ENCODE measurements at regions not wholly inside any gene's neighbourhood (a gene's known extent, or its start where the extent isn't known, plus 50 kb on each side); places are given as distances from the start of the nearest gene placed in this dataset.

DNA sequence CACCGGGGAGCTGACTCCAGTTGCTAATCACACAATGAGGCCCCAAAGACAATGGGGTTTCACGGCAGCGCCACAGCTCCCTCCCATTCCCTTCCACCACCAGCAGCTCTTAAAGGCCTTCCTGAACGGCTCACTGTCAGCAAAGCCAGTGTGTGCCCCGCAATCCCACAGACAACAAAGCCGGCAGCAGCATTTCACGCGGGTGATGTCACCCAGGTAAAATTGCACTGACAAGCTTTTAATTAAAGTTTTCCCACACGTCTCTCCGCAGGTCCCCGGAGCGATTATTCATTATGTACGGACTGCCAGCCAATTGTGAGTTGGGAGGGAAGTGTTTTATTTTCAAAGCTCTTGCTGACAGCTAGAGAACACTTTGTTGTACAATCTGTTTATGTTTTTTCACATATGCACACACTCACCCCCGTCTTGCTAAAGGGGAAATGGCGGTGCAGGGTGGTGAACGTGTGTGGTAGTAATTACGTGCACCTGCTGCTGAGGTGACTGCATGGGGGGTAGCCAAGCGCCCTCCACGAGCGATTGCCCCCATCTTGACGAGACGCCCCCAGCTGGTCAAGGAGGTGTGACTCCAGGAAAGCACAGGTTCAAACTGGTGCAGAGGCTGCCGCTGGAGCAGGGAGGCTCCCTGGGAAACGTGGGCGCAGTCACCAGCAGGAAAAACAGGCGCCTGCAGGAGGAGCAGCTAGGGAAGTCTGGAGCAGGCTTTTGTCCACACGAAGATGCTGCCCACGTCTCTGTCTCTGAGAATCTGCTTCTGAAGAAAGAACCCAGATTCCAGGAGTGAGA lies 65.0 kb downstream of the IRX2 start:
- TF ChIP-seq, protein P1, sequence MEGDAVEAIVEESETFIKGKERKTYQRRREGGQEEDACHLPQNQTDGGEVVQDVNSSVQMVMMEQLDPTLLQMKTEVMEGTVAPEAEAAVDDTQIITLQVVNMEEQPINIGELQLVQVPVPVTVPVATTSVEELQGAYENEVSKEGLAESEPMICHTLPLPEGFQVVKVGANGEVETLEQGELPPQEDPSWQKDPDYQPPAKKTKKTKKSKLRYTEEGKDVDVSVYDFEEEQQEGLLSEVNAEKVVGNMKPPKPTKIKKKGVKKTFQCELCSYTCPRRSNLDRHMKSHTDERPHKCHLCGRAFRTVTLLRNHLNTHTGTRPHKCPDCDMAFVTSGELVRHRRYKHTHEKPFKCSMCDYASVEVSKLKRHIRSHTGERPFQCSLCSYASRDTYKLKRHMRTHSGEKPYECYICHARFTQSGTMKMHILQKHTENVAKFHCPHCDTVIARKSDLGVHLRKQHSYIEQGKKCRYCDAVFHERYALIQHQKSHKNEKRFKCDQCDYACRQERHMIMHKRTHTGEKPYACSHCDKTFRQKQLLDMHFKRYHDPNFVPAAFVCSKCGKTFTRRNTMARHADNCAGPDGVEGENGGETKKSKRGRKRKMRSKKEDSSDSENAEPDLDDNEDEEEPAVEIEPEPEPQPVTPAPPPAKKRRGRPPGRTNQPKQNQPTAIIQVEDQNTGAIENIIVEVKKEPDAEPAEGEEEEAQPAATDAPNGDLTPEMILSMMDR (IDR thresholded peaks at IDR 0.05; ENCODE audit: low read depth, low read length, missing control alignments): no peak
- DNase-seq (ENCODE audit: extremely low read depth, low read depth): no peak
- no peak overlapping the region for H3K4me3 ChIP-seq (replicated peaks; ENCODE audit: low read depth, low read length)

DNA sequence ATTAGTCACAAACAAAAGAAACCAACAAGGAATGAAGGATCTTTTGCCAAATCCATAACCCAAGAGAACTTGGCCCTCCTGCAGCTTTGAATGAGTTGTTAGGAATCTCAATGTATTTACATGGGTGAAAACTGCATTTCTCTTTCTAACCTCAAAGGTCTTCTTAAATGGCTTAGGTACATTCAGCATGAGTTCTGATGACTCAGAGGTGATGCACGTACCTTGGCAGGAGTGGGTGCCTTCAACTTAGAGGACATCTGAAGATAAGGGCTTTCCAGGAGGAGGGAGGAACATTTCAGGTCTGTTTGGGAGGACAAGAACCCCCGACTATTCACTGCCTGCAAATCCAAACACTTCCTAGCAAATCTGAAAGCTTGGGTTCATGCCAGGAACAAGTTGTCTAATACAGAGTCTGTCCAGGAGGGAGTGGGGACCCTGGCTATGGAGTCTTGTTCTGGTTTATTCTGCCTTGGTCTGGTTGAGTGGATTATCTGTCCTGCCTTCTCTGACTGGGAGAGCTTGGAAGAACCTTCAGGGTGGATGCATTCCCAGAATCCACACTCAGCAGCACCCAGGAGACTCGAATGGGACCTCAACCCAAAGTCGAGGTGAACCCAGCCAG lies 65.7 kb downstream of the IRX2 start:
- no peak overlapping the region for H3K4me3 ChIP-seq (replicated peaks; ENCODE audit: low read depth, low read length)
- no peak for DNase-seq (ENCODE audit: extremely low read depth, low read depth)
- TF ChIP-seq, protein P1 (IDR thresholded peaks at IDR 0.05; ENCODE audit: low read depth, low read length, missing control alignments): no peak

DNA sequence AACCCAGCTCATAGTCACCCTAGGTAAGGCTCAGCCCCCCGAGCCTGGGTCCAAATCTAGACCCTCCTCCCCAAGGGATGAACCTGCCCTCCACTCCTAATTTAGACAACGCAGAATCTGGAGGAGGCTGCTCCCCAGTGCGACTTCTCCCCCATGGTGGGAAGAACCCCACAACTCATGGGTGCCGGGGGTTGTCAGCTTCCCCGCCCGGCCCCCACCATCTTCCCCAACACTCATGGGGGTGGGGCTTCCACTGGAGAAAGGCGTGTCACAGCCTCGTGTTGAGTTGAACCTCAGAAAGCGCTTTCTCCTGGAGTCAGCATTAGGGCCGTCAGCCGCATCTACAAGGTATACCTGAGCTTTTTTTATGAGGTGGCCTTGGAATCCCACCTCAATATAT lies 66.9 kb downstream of the IRX2 start:
- no peak overlapping the region for H3K4me3 ChIP-seq (replicated peaks; ENCODE audit: low read depth, low read length)
- no peak for DNase-seq (ENCODE audit: extremely low read depth, low read depth)
- TF ChIP-seq, protein P1 (IDR thresholded peaks at IDR 0.05; ENCODE audit: low read depth, low read length, missing control alignments): no peak

DNA sequence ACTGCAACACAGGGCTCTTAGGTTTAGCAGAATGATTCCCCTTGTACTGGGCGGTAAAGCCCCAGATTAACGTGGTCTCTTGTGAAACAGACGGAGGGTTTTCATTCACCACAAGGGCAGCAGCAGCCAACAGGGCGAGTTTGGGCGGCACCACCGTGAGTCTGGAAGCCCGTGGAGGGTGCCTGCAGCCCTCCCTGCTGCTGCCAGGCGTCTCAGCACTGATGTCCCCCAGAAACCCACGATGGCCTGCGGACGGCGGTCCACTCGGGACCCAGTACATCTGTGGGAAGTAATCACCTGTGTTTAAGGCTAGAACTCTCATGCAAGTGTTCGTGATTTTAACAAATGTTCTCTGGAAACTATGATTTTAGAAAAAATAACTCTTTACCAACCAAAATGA lies 67.8 kb downstream of the IRX2 start:
- no peak overlapping the region for H3K4me3 ChIP-seq (replicated peaks; ENCODE audit: low read depth, low read length)
- TF ChIP-seq, protein P1 (IDR thresholded peaks at IDR 0.05; ENCODE audit: low read depth, low read length, missing control alignments): no peak
- DNase-seq (ENCODE audit: extremely low read depth, low read depth): no peak

DNA sequence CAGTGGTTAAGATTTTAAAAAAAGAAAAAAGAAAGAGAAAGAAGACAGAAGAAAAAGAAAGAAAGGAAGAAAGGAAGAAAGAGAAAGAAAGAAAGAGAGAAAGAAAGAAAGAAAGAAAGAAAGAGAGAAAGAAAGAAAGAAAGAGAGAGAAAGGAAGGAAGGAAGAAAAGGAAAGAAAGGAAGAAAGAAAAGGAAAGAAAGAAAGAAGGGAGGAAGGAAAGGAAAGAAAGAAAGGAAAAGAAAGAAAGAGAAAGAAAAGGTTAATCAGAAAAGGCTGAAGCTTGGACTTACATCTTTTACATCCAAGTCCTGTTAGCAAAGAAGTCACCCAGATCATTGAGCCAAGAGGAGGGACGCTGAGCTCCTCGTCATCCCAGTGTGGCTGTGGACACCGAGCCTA lies 70.0 kb downstream of the IRX2 start:
- no peak overlapping the region for H3K4me3 ChIP-seq (replicated peaks; ENCODE audit: low read depth, low read length)
- no peak for DNase-seq (ENCODE audit: extremely low read depth, low read depth)
- TF ChIP-seq, protein P1 (IDR thresholded peaks at IDR 0.05; ENCODE audit: low read depth, low read length, missing control alignments): no peak

DNA sequence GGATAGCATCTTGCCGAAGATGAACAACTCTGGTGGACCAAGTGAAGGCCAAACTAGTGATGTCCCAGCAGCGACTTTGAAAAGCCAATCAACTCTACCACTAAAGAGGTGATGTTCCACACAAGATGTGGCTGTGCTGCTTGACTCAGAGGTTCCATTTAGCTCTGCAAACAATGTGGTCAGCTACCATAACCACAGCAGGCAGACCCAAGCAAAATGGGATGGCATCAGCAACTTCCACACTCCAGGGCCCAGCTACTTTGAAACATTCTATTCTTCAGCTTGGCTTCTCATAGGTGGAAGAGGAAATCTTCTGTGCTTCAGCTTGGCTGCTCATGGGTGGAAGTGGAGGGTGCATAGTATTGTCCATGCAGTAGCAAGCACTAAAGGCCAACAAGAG lies 70.5 kb downstream of the IRX2 start:
- no peak overlapping the region for H3K4me3 ChIP-seq (replicated peaks; ENCODE audit: low read depth, low read length)
- no peak for DNase-seq (ENCODE audit: extremely low read depth, low read depth)
- TF ChIP-seq, protein P1 (IDR thresholded peaks at IDR 0.05; ENCODE audit: low read depth, low read length, missing control alignments): no peak
